ENCODE measurements at regions not wholly inside any gene's neighbourhood (a gene's known extent, or its start where the extent isn't known, plus 50 kb on each side); places are given as distances from the start of the nearest gene placed in this dataset.
"Not testable (repeated sequence)": the region's sequence is repeated elsewhere in the genome, so short reads cannot be mapped to it uniquely, and the experiment has no call there.

DNA sequence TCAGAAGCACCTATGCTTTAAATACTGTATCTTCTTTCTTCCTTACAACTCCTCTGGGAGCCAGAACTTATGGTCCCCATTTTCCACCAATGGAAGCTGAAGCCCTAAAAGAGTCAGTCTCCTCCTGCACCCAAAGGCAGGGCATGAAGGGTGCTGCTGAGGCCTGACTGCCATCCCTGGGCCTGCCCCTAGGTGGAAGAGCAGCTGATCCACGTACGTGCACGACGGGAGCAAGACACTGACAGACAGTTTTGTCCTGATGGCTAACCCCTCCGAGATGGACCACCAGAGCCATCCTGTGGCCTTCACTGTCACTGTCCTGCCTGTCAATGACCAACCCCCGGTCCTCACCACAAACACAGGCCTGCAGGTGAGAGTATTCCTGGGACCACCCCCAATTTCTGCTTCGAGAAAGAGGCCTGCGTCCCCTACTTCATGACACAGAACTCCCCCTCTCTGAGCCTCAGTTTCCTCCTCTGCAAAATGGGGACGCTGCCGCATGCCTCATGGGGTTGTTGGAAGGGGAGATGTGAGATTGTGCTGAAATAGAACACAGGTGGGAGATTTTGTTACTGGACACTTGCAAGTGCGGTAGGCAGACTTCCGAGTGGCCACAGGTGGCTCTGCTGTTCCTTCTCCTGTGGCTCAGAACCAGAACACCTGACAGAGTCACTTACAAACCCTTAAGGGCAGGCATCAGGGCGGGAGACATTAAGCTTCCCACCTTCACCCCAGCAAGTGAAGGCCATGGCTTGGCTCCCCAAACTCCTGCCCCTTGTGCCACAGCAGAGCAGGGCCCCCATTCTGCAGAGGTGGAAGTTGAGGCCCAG lies 175.4 kb downstream of the TBC1D2B start:
- H3K27ac ChIP-seq, result no peak overlapping the region
- intact Hi-C loops (cut with DNase I), result no loop called here
- H3K9me3 ChIP-seq, result no peaks in the 10 kb centered on the region
- H3K36me3 ChIP-seq, result no peaks in the 10 kb centered on the region
- WGBS, 3 donors, result 84 to 86% (median 86%) methylated on average over 13 of the region's 13 CpGs
- H3K27me3 ChIP-seq, result no peaks in the 10 kb centered on the region
- DNase-seq, result peak in 1 of 5 donors; percentile 16
- H3K4me1 ChIP-seq (ENCODE audit: insufficient read depth), result no peaks in the 10 kb centered on the region
- no peak overlapping the region for H3K4me3 ChIP-seq
- TF ChIP-seq EP300 (IDR thresholded peaks at IDR 0.05) (no peak), POLR2A (IDR thresholded peaks at IDR 0.05) (no peak)
- TF ChIP-seq, protein P1, sequence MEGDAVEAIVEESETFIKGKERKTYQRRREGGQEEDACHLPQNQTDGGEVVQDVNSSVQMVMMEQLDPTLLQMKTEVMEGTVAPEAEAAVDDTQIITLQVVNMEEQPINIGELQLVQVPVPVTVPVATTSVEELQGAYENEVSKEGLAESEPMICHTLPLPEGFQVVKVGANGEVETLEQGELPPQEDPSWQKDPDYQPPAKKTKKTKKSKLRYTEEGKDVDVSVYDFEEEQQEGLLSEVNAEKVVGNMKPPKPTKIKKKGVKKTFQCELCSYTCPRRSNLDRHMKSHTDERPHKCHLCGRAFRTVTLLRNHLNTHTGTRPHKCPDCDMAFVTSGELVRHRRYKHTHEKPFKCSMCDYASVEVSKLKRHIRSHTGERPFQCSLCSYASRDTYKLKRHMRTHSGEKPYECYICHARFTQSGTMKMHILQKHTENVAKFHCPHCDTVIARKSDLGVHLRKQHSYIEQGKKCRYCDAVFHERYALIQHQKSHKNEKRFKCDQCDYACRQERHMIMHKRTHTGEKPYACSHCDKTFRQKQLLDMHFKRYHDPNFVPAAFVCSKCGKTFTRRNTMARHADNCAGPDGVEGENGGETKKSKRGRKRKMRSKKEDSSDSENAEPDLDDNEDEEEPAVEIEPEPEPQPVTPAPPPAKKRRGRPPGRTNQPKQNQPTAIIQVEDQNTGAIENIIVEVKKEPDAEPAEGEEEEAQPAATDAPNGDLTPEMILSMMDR (IDR thresholded peaks at IDR 0.05), result no peak

DNA sequence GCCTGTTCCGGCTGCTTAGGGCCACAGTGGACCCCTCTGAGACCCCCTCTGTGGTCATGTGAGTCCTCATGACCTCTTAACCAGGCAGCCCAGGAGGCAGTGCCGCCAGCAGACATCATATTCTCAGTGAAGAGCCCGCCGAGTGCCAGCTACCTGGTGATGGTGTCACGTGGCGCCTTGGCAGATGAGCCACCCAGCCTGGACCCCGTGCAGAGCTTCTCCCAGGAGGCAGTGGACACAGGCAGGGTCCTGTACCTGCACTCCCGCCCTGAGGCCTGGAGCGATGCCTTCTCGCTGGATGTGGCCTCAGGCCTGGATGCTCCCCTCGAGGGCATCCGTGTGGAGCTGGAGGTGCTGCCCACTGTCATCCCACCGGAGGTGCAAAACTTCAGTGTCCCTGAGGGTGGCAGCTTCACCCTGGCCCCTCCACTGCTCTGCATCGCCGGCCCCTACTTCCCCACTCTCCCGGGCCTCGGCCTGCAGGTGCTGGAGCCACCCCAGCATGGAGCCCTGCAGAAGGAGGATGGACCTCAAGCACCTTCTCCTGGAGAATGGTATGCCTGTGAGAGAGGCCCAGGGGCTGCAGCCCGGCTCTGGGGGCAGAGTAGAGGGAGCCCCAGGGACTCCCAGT lies 176.1 kb downstream of the TBC1D2B start:
- TF ChIP-seq, protein P1 (IDR thresholded peaks at IDR 0.05), result no peak
- TF ChIP-seq POLR2A (IDR thresholded peaks at IDR 0.05) (no peak), EP300 (IDR thresholded peaks at IDR 0.05) (no peak)
- Histone ChIP-seq H3K9me3 (no peaks in the 10 kb centered on the region), H3K4me1 (ENCODE audit: insufficient read depth) (no peaks in the 10 kb centered on the region), H3K36me3 (no peaks in the 10 kb centered on the region), H3K4me3 (no peak overlapping the region), H3K27ac (no peak overlapping the region), H3K27me3 (no peaks in the 10 kb centered on the region)
- 86 to 92% (median 87%) methylated on average over 14 to 18 of the region's 18 CpGs for WGBS, 3 donors
- DNase-seq, result peak in 1 of 5 donors; percentile 30
- intact Hi-C loops (cut with DNase I), result no loop called here

DNA sequence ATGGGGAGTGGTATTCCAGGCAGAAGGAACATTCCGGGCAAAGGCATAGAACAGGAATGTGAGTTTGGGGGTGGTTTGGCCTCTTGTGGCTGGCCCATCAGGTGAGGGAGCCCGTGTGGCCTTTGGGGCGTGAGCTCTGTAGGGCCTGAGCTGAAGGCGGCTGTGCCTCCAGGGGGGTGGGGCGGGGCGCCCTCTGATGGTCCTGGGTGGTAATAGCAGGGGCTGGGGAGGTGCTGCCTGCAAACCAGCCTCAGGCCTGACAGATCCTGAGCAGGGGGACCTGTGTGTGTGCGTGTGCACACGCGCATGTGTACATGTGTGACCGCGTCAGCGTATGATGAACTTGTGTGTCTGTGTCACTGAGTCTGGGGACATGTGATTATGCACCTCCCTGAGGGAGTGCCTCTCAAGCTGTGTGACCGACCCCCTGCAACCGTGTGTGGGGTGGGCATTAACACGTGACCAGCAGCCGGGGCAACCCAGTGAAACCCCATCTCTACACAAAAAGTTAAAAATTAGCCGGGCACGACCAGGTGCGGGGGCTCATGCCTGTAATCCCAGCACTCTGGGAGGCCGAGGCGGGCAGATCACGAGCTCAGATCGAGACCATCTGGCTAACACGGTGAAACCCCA lies 177.1 kb downstream of the TBC1D2B start:
- H3K4me1 ChIP-seq (ENCODE audit: insufficient read depth); H3K9me3 ChIP-seq; H3K27ac ChIP-seq; H3K27me3 ChIP-seq; H3K36me3 ChIP-seq; intact Hi-C loops (cut with DNase I); H3K4me3 ChIP-seq: not testable (repeated sequence)
- 67 to 70% (median 70%) methylated on average over 24 of the region's 24 CpGs for WGBS, 3 donors
- peak in 1 of 5 donors; percentile 45 for DNase-seq

DNA sequence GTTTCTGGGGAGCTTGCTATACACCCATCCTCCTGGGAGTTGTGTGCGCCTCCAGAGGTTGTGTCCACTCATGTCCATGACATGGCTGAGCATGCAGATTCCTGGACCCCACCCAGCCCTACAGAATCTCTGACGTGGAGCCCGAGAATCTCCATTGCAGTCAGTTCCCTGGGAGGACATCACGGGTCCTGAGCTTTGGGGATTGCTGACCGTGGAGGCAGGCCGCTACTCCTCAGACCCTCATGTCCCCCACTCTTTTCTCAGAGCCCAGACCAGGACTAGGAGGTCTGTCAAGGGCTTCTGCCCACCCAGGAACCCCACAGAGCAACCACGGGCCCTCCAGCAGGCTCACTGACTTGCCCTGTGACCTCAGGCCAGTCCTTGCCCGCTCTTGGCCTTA lies 177.7 kb downstream of the TBC1D2B start:
- intact Hi-C loops (cut with DNase I); H3K27ac ChIP-seq: not testable (repeated sequence)
- 89 to 93% (median 90%) methylated on average over 7 to 8 of the region's 8 CpGs for WGBS, 3 donors

DNA sequence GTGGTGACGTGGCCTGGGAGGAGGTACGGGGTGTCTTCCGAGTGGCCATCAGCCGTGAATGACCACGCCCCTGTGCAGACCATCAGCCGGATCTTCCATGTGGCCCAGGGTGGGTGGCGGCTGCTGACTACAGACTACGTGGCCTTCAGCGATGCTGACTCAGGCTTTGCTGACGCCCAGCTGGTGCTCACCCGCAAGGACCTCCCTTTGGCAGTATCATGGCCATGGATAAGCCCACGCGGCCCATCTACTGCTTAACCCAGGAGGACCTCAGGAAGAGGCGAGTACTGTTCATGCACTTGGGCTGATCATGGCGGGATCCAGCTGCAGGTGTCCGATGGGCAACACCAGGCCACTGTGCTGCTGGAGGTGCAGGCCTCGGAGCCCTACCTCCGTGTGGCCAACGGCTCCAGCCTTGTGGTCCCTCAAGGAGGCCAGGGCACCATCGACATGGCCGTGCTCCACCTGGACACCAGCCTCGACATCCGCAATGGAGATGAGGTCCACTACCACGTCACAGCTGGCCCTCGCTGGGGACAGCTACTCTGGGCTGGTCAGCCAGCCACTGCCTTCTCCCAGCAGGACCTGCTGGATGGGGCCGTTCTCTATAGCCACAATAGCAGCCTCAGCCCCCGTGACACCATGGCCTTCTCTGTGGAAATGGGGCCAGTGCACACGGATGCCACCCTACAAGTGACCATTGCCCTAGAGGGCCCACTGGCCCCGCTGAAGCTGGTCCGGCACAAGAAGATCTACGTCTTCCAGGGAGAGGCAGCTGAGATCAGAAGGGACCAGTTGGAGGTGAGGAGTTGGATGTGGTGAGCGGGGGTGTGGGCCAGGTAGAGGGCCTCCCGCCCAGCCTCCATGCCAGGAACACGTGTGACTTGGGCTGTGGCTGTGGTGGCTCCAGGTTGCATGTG lies 178.4 kb downstream of the TBC1D2B start:
- TF ChIP-seq, protein P1 (IDR thresholded peaks at IDR 0.05), result no peak
- TF ChIP-seq POLR2A (IDR thresholded peaks at IDR 0.05) (no peak), EP300 (IDR thresholded peaks at IDR 0.05) (no peak)

More for the DNA sequence above, 177.7 kb downstream of the TBC1D2B start:
- not testable (repeated sequence) for H3K36me3 ChIP-seq; H3K9me3 ChIP-seq; H3K27me3 ChIP-seq; DNase-seq; H3K4me1 ChIP-seq (ENCODE audit: insufficient read depth); H3K4me3 ChIP-seq

More for the DNA sequence above, 178.4 kb downstream of the TBC1D2B start:
- intact Hi-C loops (cut with DNase I), result no loop called here
- WGBS, 3 donors, result 87 to 91% (median 90%) methylated on average over 30 to 34 of the region's 34 CpGs
- Histone ChIP-seq H3K4me3 (no peak overlapping the region), H3K27me3 (no peaks in the 10 kb centered on the region), H3K4me1 (ENCODE audit: insufficient read depth) (no peaks in the 10 kb centered on the region), H3K27ac (no peak overlapping the region), H3K9me3 (no peaks in the 10 kb centered on the region), H3K36me3 (no peaks in the 10 kb centered on the region)
- peak in 1 of 5 donors; percentile 21 for DNase-seq

All from ovary (tissue), 7 donors.